CD4-positive, alpha-beta memory T cell (primary cell): ENCODE measurements at regions not wholly inside any gene's neighbourhood (a gene's known extent, or its start where the extent isn't known, plus 50 kb on each side); places are given as distances from the start of the nearest gene placed in this dataset.

Experiments
- CTCF ChIA-PET: fragments of 350-600 bp; sonication (Branson Sonifier 250); formaldehyde crosslinking; loops from one replicate; lab custom pipeline; 2021; ENCODE audit warnings: inconsistent platforms; ENCODE audit not compliant: partially characterized antibody; lab: Charles Lee
- POLR2A ChIA-PET: fragments of 350-600 bp; sonication (Branson Sonifier 250); formaldehyde crosslinking; loops from one replicate; lab custom pipeline; 2021; ENCODE audit not compliant: partially characterized antibody; lab: Charles Lee
- DNase-seq, 5 donors: peaks; one replicate each; pipeline versions ENCODE4 v3.0.0 to v3.0.0-alpha.2; 2020 to 2022; ENCODE audit warnings: mixed read lengths in 1 of 5
- H3K27ac ChIP-seq: one replicate; pipeline ENCODE4 v1.7.0; 2013; ENCODE audit warnings: low read depth, low read length
- H3K27me3 ChIP-seq: 2 replicates; pipeline ENCODE4 v1.7.0; 2013; ENCODE audit warnings: mild to moderate bottlenecking, low read length, moderate library complexity; ENCODE audit not compliant: insufficient read depth
- H3K36me3 ChIP-seq: 2 replicates; pipeline ENCODE4 v1.7.0; 2013; ENCODE audit warnings: mild to moderate bottlenecking, low read length, moderate library complexity; ENCODE audit not compliant: insufficient read depth
- H3K4me1 ChIP-seq: 2 replicates; pipeline ENCODE4 v1.7.0; 2013; ENCODE audit warnings: mild to moderate bottlenecking, low read length, moderate library complexity; ENCODE audit not compliant: insufficient read depth
- H3K4me3 ChIP-seq, 2 donors: one replicate each; pipeline ENCODE4 v1.7.0; 2013; ENCODE audit warnings: low read length in 2 of 2, mild to moderate bottlenecking in 1 of 2
- H3K9me3 ChIP-seq, 2 donors: one replicate each; pipeline ENCODE4 v1.7.0; 2013; ENCODE audit warnings: low read length in 2 of 2, control low read depth in 1 of 2; ENCODE audit not compliant: control insufficient read depth in 1 of 2
- H3K27ac Mint-ChIP-seq, 7 donors: one replicate each; pipeline ENCODE4 v1.8.0; 2020 to 2021; ENCODE audit warnings: mixed read lengths in 7 of 7, mild to moderate bottlenecking in 6 of 7, inconsistent platforms in 3 of 7, moderate library complexity in 3 of 7
- H3K27me3 Mint-ChIP-seq, 2 donors: one replicate each; pipeline ENCODE4 v1.8.0; 2020 to 2021; ENCODE audit warnings: mixed read lengths in 2 of 2
- H3K36me3 Mint-ChIP-seq, 2 donors: one replicate each; pipeline ENCODE4 v1.8.0; 2020 to 2021; ENCODE audit warnings: mixed read lengths in 2 of 2, inconsistent platforms in 1 of 2, mild to moderate bottlenecking in 1 of 2
- H3K4me1 Mint-ChIP-seq, 4 donors: one replicate each; pipeline ENCODE4 v1.8.0; 2020 to 2021; ENCODE audit warnings: mixed read lengths in 4 of 4, mild to moderate bottlenecking in 1 of 4
- H3K4me3 Mint-ChIP-seq, 8 donors: one replicate each; pipeline ENCODE4 v1.8.0; 2020 to 2021; ENCODE audit warnings: mixed read lengths in 8 of 8, mild to moderate bottlenecking in 7 of 8, moderate library complexity in 6 of 8, inconsistent platforms in 3 of 8
- H3K9me3 Mint-ChIP-seq, 8 donors: one replicate each; pipeline ENCODE4 v1.8.0; 2020 to 2021; ENCODE audit warnings: mixed read lengths in 8 of 8, mild to moderate bottlenecking in 5 of 8, inconsistent platforms in 3 of 8, moderate library complexity in 1 of 8
- intact Hi-C: fragments of 100-400 bp; cut with micrococcal nuclease; formaldehyde crosslinking; loops from one replicate; pipeline ENCODE4 v1.15.1; 2023

- CTCF ChIA-PET: no interaction called here
- H3K27ac Mint-ChIP-seq: no peak overlapping the region
- H3K4me1 ChIP-seq: no peaks in the 10 kb centered on the region
- H3K27me3 Mint-ChIP-seq: no peaks in the 10 kb centered on the region
- H3K36me3 Mint-ChIP-seq: no peaks in the 10 kb centered on the region
- no peak for DNase-seq
- POLR2A ChIA-PET: no interaction called here
- H3K4me1 Mint-ChIP-seq: peaks cover 0 to 7% (median 4%) of the 10 kb centered on the region in 4 donors
- intact Hi-C loops: no loop called here
- H3K36me3 ChIP-seq: no peaks in the 10 kb centered on the region
- H3K27ac ChIP-seq: no peak overlapping the region
- H3K4me3 Mint-ChIP-seq: no peak overlapping the region
- no peak overlapping the region for H3K4me3 ChIP-seq
- H3K9me3 ChIP-seq: no peaks in the 10 kb centered on the region
- H3K9me3 Mint-ChIP-seq: peaks cover 0 to 3% (median 0%) of the 10 kb centered on the region in 8 donors
- H3K27me3 ChIP-seq: no peaks in the 10 kb centered on the region
Observed at GRCh38 chrX:148443216-148443615, 57.2 kb upstream of the AFF2 start.

GRCh38 chrX:148448686-148449085, 51.7 kb upstream of the AFF2 start:
- no peaks in the 10 kb centered on the region for H3K27me3 ChIP-seq
- no peaks in the 10 kb centered on the region for H3K4me1 Mint-ChIP-seq
- POLR2A ChIA-PET: no interaction called here
- H3K4me1 ChIP-seq: no peaks in the 10 kb centered on the region
- intact Hi-C loops: no loop called here
- H3K27me3 Mint-ChIP-seq: no peaks in the 10 kb centered on the region
- CTCF ChIA-PET: no interaction called here
- no peaks in the 10 kb centered on the region for H3K9me3 ChIP-seq
- H3K36me3 ChIP-seq: no peaks in the 10 kb centered on the region
- H3K27ac Mint-ChIP-seq: no peak overlapping the region
- H3K27ac ChIP-seq: no peak overlapping the region
- no peak overlapping the region for H3K4me3 Mint-ChIP-seq
- DNase-seq: no peak
- no peak overlapping the region for H3K4me3 ChIP-seq
- no peaks in the 10 kb centered on the region for H3K36me3 Mint-ChIP-seq
- peaks cover 0 to 3% (median 0%) of the 10 kb centered on the region in 8 donors for H3K9me3 Mint-ChIP-seq
